ENCODE measurements at regions not wholly inside any gene's neighbourhood (a gene's known extent, or its start where the extent isn't known, plus 50 kb on each side); places are given as distances from the start of the nearest gene placed in this dataset.
A peak's percentile ranks its signal among the peaks of the same experiment; 100 is the strongest.

DNA sequence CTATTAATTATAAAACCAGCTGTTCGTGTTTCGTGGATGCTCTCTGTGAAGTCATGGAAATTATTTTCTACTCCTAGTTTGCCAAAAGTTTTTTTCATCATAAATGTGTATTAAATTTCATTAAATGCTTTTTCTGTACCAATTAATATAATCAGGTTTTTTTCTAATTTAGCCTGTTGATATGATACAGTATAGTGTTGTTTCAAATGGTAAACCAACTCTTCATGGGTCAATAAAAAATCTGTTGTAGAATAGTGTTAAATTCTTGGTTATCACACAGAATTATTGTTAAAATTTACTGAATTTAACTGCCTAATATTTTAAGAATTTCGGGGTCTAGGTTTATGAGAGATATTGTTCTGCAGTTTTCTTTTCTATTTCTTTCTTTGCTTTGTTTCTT is 505.9 kb upstream of the MANEA start:
- no peak for DNase-seq

GRCh38 chr6:95078457-95078856 is 498.9 kb upstream of the MANEA start:
- DNase-seq = no peak

- DNase-seq = no peak
Measured at GRCh38 chr6:95081231-95081630, 496.1 kb upstream of the MANEA start.

DNA sequence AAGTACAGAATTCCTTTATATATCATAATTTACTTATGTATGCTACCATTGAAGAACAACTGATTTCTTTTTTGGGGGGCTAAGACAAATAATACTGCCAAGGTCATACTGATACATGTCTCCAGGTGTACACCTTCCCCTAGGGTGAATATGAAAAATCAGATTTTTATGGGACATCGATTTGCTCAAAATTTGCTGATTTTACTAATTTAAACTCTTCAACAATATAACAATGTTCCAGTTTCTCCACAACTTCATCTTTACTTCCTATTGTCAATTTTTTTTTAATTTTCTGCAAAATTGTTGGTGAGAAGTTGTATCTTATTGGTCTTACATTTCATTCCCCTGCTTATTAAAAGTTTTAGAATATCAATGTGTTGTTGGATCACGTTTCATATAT is 495.4 kb upstream of the MANEA start:
- DNase-seq = no peak

DNA sequence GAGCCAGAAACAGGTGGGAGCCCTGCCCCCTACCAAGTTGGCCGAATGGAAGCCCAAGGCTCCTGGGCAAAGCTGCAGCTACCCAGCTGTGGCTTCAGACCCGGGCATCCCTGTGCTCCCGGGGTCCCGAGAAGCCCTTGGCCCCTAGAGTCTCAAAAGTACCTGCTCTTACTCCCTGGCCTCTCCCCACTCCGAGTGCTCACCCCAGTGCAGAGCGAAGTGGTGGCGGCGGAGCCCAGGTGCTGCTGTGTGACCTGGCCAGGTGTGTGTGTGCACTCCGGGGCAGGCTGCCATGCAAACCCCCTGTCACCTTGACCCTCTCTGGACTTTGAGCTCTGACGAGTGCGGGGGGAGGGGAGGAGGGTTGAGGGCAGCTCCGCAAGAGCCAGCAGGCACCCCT is 493.8 kb upstream of the MANEA start:
- DNase-seq = no peak

GRCh38 chr6:95084867-95085266 is 492.5 kb upstream of the MANEA start:
- DNase-seq = no peak

DNA sequence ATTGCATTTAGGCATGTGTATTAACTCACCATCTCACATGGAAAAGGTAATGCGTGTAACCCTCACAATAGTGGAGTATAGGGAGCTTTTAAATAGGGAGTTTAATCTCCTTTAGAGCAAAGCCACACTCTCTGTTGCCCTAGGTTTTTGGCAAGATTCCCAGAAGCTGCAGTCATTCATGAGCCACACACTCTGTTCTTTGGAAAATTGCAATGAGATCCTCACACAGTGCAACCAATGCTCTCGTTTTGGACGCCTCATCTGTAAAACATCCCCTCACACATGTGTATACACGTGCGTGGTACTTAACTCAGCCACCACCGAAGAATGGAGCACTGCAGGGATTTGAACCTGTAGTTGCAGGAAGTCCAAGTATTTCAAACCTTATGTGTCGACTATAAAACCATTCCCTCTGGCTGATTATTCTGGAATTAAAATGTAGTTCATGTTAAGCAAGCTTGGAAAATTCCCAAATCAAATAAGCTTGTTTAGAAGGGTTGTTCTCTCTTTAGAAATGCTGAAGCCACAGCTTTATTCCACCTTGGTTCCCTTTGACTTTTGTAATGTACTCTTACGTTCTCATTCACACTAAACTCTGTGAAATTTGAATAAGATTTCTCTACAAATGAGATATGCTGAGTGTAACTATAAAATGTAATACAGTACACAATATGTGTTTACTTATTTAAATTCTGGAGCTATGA is 489.8 kb upstream of the MANEA start:
- peak; percentile 78 for DNase-seq

DNA sequence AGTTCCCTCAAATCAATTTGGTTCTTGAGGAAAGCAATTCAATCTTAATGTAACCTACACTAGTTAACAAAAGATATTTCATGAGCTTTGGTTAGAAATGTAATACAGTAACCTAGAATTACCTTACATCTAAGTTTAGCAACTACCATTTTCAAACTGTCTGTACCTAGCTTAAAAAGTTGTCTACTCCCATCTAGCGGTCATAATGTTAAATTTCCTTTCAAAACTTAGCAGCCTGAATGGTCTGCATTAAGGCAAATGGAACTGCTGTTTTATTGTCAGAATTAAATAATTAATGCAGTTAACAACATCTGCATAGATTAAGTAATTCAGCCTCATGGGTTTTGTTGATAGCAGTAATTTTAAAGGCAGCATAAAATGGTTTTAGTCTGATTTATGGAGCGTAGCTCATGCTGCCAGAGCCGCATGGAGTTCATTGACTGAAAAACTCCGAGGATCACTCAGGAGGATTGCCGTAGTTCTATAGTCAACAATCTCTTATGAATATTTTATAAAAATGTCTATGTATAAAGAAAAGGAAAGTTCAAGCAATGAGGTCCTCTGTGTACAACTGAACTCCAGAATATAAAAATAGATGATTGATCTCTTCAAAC is 485.4 kb upstream of the MANEA start:
- peak; percentile 52 for DNase-seq

DNA sequence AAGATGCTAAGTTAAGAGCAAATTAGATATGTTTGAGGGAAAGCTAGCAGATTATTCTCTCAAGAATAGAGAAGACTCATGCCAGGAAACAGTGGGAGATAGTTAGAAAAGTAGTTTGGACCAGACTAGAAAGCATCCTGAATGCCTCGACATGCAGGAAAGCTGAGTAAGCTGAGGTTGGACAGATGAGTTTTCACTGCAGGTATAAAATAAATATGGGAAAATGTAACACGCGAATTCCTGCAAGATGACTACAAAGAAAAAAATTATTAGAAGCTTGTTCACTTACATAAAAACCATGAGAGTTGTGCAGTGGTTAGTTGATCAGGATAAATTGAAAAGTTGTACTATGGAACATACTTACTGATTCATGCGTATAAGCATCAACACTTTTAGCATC is 484.2 kb upstream of the MANEA start:
- DNase-seq = no peak

- peak; percentile 36 for DNase-seq
Measured at GRCh38 chr6:95094751-95095663, 482.3 kb upstream of the MANEA start.

DNA sequence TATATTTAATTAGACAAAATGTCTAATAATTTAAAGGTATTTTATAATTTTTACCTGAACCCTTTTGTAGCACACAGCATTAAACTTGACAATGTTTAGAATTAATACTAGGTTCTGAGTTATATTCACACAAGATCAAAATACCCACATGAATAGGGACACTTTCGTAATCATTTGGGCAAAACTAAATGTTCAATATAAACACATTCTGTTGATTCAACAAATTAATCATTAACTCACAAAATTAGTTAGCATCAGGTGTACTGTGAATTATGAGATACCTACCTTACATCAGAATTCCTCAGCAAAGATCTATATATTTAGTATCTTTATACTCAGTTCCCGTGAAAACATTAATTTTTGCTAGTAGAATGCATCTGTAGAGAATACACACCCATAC is 481.5 kb upstream of the MANEA start:
- no peak for DNase-seq

DNA sequence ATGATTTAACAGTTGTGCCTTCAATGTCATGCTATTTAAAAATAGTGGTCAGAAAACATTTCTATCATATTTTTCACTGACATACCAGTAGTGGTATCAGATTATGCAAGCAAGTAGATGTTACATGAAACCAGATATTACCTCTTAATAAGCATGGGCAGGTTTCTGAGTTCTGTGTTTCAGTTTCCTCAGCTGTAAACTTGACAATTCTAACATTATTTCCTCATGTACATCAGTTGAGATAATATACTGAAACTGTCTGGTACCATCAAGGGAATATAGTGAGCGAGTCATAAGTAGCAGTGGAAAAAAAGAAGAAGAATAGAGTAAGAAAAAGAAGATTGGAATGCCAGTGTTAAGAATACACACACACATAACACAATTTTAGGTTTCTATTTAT is 477.9 kb upstream of the MANEA start:
- no peak for DNase-seq

GRCh38 chr6:95109212-95109611 is 468.1 kb upstream of the MANEA start:
- DNase-seq = no peak

DNA sequence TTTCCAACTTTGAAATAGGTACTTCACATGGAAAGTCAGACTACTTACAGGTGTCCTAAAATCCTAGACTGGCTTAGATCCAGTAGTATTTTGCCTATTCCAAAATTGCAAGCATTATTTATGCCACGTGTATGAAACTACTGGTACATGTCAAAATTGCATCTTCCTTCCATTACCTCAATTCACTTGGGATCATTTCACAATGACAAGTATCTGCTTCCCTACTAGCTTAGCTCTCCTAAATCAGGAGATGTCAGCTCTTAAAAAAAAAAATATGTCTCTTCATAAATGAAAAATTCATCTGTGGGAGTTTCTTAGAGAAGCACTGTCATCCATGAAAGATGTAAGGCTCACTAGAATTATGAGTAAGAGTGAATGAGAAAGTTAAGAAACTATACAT is 466.6 kb upstream of the MANEA start:
- no peak for DNase-seq

GRCh38 chr6:95117236-95117635 is 460.1 kb upstream of the MANEA start:
- no peak for DNase-seq

GRCh38 chr6:95119927-95120326 is 457.4 kb upstream of the MANEA start:
- DNase-seq = no peak

GRCh38 chr6:95120984-95121383 is 456.4 kb upstream of the MANEA start:
- no peak for DNase-seq

GRCh38 chr6:95127261-95127660 is 450.1 kb upstream of the MANEA start:
- no peak for DNase-seq

- DNase-seq = no peak
Measured at GRCh38 chr6:95128439-95128838, 448.9 kb upstream of the MANEA start.

DNA sequence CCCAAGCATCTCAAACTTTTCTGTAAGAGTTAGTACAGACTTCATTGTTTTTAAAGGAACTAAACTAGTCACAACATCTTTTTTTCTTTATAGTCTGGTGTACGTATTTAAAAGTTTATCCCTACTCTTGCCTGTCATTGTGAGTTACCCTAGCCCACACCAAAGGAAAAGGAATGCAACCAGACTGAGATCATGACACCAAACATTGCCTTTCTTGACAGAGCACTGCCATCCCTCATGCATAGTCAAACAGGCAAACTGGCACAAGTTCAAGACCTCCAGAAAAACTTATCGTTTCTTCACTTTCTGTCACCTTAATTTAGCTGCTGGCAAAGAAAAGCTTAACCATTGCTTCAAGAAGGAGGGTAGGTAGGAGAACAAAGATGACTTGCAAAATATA is 448.4 kb upstream of the MANEA start:
- DNase-seq = no peak

DNA sequence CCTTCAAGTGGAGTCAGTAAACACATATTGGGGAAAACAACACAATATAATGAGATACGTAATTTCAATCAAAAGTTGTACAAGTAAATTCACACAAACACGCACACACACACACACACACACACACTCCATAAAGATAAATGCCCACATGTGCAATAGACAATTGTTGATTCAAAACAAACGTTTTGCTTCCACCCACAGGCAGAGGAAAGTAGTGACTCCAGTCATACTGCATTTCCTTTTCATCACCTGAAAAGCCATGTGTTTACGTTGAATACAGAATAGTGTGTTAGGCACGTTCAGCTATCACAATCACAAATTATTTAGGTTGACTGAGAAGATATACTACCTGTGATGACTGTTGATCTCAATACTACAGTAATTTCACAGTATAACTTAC is 443.8 kb upstream of the MANEA start:
- DNase-seq = no peak

DNA sequence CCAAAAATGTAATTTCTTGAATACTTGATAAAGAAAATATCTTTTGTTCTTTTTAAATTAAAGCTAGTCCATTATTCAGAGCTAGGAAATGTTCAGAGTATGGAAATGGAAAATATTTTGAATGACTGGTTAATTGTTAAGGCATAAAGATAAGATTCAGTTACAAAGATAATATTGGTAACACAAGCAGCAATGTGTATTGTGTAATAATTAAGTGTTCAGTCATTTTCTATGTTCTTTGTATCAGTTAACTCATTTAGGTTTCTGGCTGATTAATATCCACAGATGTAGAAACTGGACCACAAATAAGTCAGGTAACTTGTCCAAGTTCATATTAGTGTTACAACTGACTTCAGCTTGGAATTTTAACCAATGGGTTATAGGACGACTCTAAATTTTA is 442.2 kb upstream of the MANEA start:
- no peak for DNase-seq

- DNase-seq = no peak
Measured at GRCh38 chr6:95142101-95142500, 435.2 kb upstream of the MANEA start.

Data from fibroblast of skin of back (primary cell).